Loucy (cell line): ENCODE measurements at regions not wholly inside any gene's neighbourhood (a gene's known extent, or its start where the extent isn't known, plus 50 kb on each side); places are given as distances from the start of the nearest gene placed in this dataset.
A peak's percentile ranks its signal among the peaks of the same experiment; 100 is the strongest.
"Not testable (repeated sequence)": the region's sequence is repeated elsewhere in the genome, so short reads cannot be mapped to it uniquely, and the experiment has no call there.

Experiments used
- H2AFZ ChIP-seq: fragments of 200-600 bp; sonication (generic); 2 replicates; pipeline ENCODE4 v1.6.0; 2016; ENCODE audit warnings: antibody characterized with exemption, mild to moderate bottlenecking, low read length, moderate library complexity
- H3F3A ChIP-seq: fragments of 200-600 bp; 2 replicates; pipeline ENCODE4 v1.6.0; 2016; ENCODE audit warnings: antibody characterized with exemption, low read depth, mild to moderate bottlenecking
- H3K27me3 ChIP-seq: fragments of 200-600 bp; sonication (generic); 2 replicates; pipeline ENCODE4 v1.6.1; 2014; ENCODE audit warnings: low read length, mild to moderate bottlenecking; ENCODE audit not compliant: insufficient read depth, poor library complexity, severe bottlenecking
- H3K36me3 ChIP-seq: fragments of 200-600 bp; sonication (generic); 2 replicates; pipeline ENCODE4 v1.6.1; 2016; ENCODE audit warnings: low read length; ENCODE audit not compliant: insufficient read depth
- H3K4me1 ChIP-seq: fragments of 200-600 bp; sonication (generic); 2 replicates; pipeline ENCODE4 v1.5.1; 2014; ENCODE audit warnings: low read length, mild to moderate bottlenecking; ENCODE audit not compliant: insufficient read depth, poor library complexity, severe bottlenecking
- H3K4me2 ChIP-seq: fragments of 200-600 bp; sonication (generic); 2 replicates; pipeline ENCODE4 v1.6.0; 2014; ENCODE audit warnings: antibody characterized with exemption, low read length, low read depth, mild to moderate bottlenecking; ENCODE audit not compliant: poor library complexity, severe bottlenecking
- H3K4me3 ChIP-seq: fragments of 200-600 bp; sonication (generic); 2 replicates; pipeline ENCODE4 v1.5.1; 2014; ENCODE audit warnings: low read length, mild to moderate bottlenecking, mixed read lengths; ENCODE audit not compliant: poor library complexity, severe bottlenecking
- H3K79me2 ChIP-seq: fragments of 200-600 bp; sonication (generic); 2 replicates; pipeline ENCODE4 v1.6.1; 2014; ENCODE audit warnings: low read length; ENCODE audit not compliant: insufficient read depth
- H3K9ac ChIP-seq: fragments of 200-600 bp; sonication (generic); 2 replicates; pipeline ENCODE4 v1.6.0; 2014; ENCODE audit warnings: mild to moderate bottlenecking, low read depth, low read length, moderate library complexity; ENCODE audit not compliant: poor library complexity, severe bottlenecking
- H3K9me2 ChIP-seq: fragments of 200-600 bp; sonication (generic); replicated peaks from 2 replicates; pipeline ENCODE4 v1.6.1; 2016; ENCODE audit warnings: low read depth, low read length, mixed read lengths
- H3K9me3 ChIP-seq: fragments of 200-600 bp; sonication (generic); 2 replicates; pipeline ENCODE4 v1.6.1; 2014; ENCODE audit warnings: mild to moderate bottlenecking, antibody characterized with exemption, low read length, low read depth; ENCODE audit not compliant: insufficient read depth
- H4K20me1 ChIP-seq: fragments of 200-600 bp; sonication (generic); 2 replicates; pipeline ENCODE4 v1.6.0; 2014; ENCODE audit warnings: antibody characterized with exemption, low read length, mild to moderate bottlenecking; ENCODE audit not compliant: insufficient read depth, poor library complexity, severe bottlenecking
- CTCF ChIP-seq: fragments of 200-600 bp; sonication (generic); conservative IDR thresholded peaks from 2 replicates; pipeline ENCODE4 v1.5.1; 2014; ENCODE audit warnings: mild to moderate bottlenecking, antibody characterized with exemption, low read length
- EZH2phosphoT487 ChIP-seq: fragments of 200-600 bp; IDR thresholded peaks from 2 replicates; pipeline ENCODE4 v1.6.1; 2018; ENCODE audit warnings: antibody characterized with exemption, mild to moderate bottlenecking, moderate library complexity, borderline replicate concordance

GRCh38 chr15:83380059-83380458 lies 67.1 kb upstream of the SH3GL3 start:
- Histone ChIP-seq H3K4me1 (no peaks in the 10 kb centered on the region), H3K9me2 (no peaks in the 10 kb centered on the region), H4K20me1 (no peaks in the 10 kb centered on the region), H3K36me3 (no peaks in the 10 kb centered on the region), H3F3A (no peaks in the 10 kb centered on the region), H3K4me2 (no peak overlapping the region), H3K79me2 (no peaks in the 10 kb centered on the region), H3K4me3 (no peak overlapping the region), H3K27me3 (no peaks in the 10 kb centered on the region), H3K9ac (no peak overlapping the region), H2AFZ (peak overlapping the region; percentile 38; the same call in 1 of the 2 replicates), H3K9me3 (no peaks in the 10 kb centered on the region)
- TF ChIP-seq EZH2phosphoT487 (no peak), CTCF (no peak)

- Histone ChIP-seq H3K4me3 (no peak overlapping the region), H3K9ac (no peak overlapping the region), H3F3A (no peaks in the 10 kb centered on the region), H3K27me3 (no peaks in the 10 kb centered on the region), H3K4me1 (no peaks in the 10 kb centered on the region), H3K36me3 (no peaks in the 10 kb centered on the region), H3K9me3 (no peaks in the 10 kb centered on the region), H2AFZ (0 out of 2 replicates have a peak overlapping the region, but pooled peaks have one; percentile 38), H3K79me2 (no peaks in the 10 kb centered on the region), H3K4me2 (no peak overlapping the region), H3K9me2 (no peaks in the 10 kb centered on the region), H4K20me1 (no peaks in the 10 kb centered on the region)
- peak; percentile 68 for TF ChIP-seq CTCF
- TF ChIP-seq EZH2phosphoT487: no peak
These were observed 66.5 kb upstream of the SH3GL3 start for GRCh38 chr15:83380682-83381081.

GRCh38 chr15:83383608-83384139 lies 63.5 kb upstream of the SH3GL3 start:
- H3K79me2 ChIP-seq, H3K36me3 ChIP-seq, H2AFZ ChIP-seq, H3K9me2 ChIP-seq, H3F3A ChIP-seq, H3K4me3 ChIP-seq, H3K4me1 ChIP-seq, H3K9ac ChIP-seq, H4K20me1 ChIP-seq, H3K4me2 ChIP-seq, H3K27me3 ChIP-seq, H3K9me3 ChIP-seq: not testable (repeated sequence)

- no peaks in the 10 kb centered on the region for H3K9me2 ChIP-seq
- no peaks in the 10 kb centered on the region for H3K9me3 ChIP-seq
- TF ChIP-seq CTCF (no peak), EZH2phosphoT487 (no peak)
- no peak overlapping the region for H3K9ac ChIP-seq
- no peak overlapping the region for H2AFZ ChIP-seq
- H3K79me2 ChIP-seq: no peaks in the 10 kb centered on the region
- no peaks in the 10 kb centered on the region for H3K27me3 ChIP-seq
- no peaks in the 10 kb centered on the region for H3K36me3 ChIP-seq
- H3K4me2 ChIP-seq: no peak overlapping the region
- no peaks in the 10 kb centered on the region for H3K4me1 ChIP-seq
- no peaks in the 10 kb centered on the region for H3F3A ChIP-seq
- no peak overlapping the region for H3K4me3 ChIP-seq
- no peaks in the 10 kb centered on the region for H4K20me1 ChIP-seq
These were observed 51.0 kb upstream of the SH3GL3 start for GRCh38 chr15:83396101-83396500.
